ENCODE measurements at regions not wholly inside any gene's neighbourhood (a gene's known extent, or its start where the extent isn't known, plus 50 kb on each side); places are given as distances from the start of the nearest gene placed in this dataset.

- TF ChIP-seq CTCF (IDR thresholded peaks at IDR 0.05): no peak
- TF ChIP-seq POLR2A (IDR thresholded peaks at IDR 0.05): no peak
These were observed 866.0 kb upstream of the TMEM132C start for GRCh38 chr12:127401005-127401404.
